Sigmoid colon (tissue), 4 donors: ENCODE measurements at regions not wholly inside any gene's neighbourhood (a gene's known extent, or its start where the extent isn't known, plus 50 kb on each side); places are given as distances from the start of the nearest gene placed in this dataset.
"Not testable (repeated sequence)": the region's sequence is repeated elsewhere in the genome, so short reads cannot be mapped to it uniquely, and the experiment has no call there.

Experiments
- EP300 ChIP-seq, 4 donors: sonication (generic); formaldehyde crosslinking; IDR thresholded peaks; one replicate each; pipeline ENCODE4 v1.6.1; 2017; ENCODE audit warnings: antibody characterized with exemption in 4 of 4
- POLR2A ChIP-seq, 2 donors: fragments of 450-650 bp; IDR thresholded peaks; one replicate each; pipeline ENCODE4 v1.6.1; 2016; ENCODE audit warnings: antibody characterized with exemption in 2 of 2, mild to moderate bottlenecking in 2 of 2, moderate library complexity in 2 of 2
- TF ChIP-seq, protein P1 (sequence below), 4 experiments: fragments of 450-650 bp in 3 of 4; fragments of 200-600 bp in 1 of 4; IDR thresholded peaks; one replicate each; pipeline ENCODE4 v1.5.1; 2016 to 2019; ENCODE audit warnings: antibody characterized with exemption in 4 of 4, mild to moderate bottlenecking in 3 of 4, moderate library complexity in 2 of 4

- TF ChIP-seq POLR2A, EP300 (IDR thresholded peaks at IDR 0.05): not testable (repeated sequence)
- TF ChIP-seq, protein P1, sequence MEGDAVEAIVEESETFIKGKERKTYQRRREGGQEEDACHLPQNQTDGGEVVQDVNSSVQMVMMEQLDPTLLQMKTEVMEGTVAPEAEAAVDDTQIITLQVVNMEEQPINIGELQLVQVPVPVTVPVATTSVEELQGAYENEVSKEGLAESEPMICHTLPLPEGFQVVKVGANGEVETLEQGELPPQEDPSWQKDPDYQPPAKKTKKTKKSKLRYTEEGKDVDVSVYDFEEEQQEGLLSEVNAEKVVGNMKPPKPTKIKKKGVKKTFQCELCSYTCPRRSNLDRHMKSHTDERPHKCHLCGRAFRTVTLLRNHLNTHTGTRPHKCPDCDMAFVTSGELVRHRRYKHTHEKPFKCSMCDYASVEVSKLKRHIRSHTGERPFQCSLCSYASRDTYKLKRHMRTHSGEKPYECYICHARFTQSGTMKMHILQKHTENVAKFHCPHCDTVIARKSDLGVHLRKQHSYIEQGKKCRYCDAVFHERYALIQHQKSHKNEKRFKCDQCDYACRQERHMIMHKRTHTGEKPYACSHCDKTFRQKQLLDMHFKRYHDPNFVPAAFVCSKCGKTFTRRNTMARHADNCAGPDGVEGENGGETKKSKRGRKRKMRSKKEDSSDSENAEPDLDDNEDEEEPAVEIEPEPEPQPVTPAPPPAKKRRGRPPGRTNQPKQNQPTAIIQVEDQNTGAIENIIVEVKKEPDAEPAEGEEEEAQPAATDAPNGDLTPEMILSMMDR (IDR thresholded peaks at IDR 0.05): not testable (repeated sequence)
These were observed 70.5 kb upstream of the PDPR start for GRCh38 chr16:70043538-70044067.
